HG02938 (cell line): ENCODE measurements at regions not wholly inside any gene's neighbourhood (a gene's known extent, or its start where the extent isn't known, plus 50 kb on each side); places are given as distances from the start of the nearest gene placed in this dataset.
A peak's percentile ranks its signal among the peaks of the same experiment; 100 is the strongest.

Experiments used
- ATAC-seq: cut with Tn5 transposase; IDR thresholded peaks from one replicate; pipeline ENCODE4 v1.9.1; 2021; ENCODE audit warnings: mild to moderate bottlenecking, moderate library complexity; ENCODE audit not compliant: unreplicated experiment

GRCh38 chr7:112887976-112888375 lies 97.8 kb upstream of the TMEM168 start:
- no peak for ATAC-seq

GRCh38 chr7:112887337-112887736 lies 97.1 kb upstream of the TMEM168 start:
- no peak for ATAC-seq

GRCh38 chr7:112886208-112886607 lies 96.0 kb upstream of the TMEM168 start:
- ATAC-seq = no peak

- ATAC-seq = no peak
Observed at GRCh38 chr7:112882991-112883390, 92.8 kb upstream of the TMEM168 start.

- ATAC-seq = no peak
Observed at GRCh38 chr7:112882511-112882910, 92.3 kb upstream of the TMEM168 start.

GRCh38 chr7:112882022-112882421 lies 91.8 kb upstream of the TMEM168 start:
- ATAC-seq = no peak

GRCh38 chr7:112880818-112881418 lies 90.7 kb upstream of the TMEM168 start:
- no peak for ATAC-seq

GRCh38 chr7:112877691-112878460 lies 87.7 kb upstream of the TMEM168 start:
- no peak for ATAC-seq

- ATAC-seq = no peak
Observed at GRCh38 chr7:112876877-112877276, 86.7 kb upstream of the TMEM168 start.

GRCh38 chr7:112874909-112875308 lies 84.7 kb upstream of the TMEM168 start:
- no peak for ATAC-seq

GRCh38 chr7:112873831-112874553 lies 83.8 kb upstream of the TMEM168 start:
- peak; percentile 68 for ATAC-seq

- peak; percentile 54 for ATAC-seq
Observed at GRCh38 chr7:112869111-112869774, 79.0 kb upstream of the TMEM168 start.

- ATAC-seq = no peak
Observed at GRCh38 chr7:112868609-112869008, 78.4 kb upstream of the TMEM168 start.

GRCh38 chr7:112866424-112866823 lies 76.2 kb upstream of the TMEM168 start:
- peak; percentile 85 for ATAC-seq

- no peak for ATAC-seq
Observed at GRCh38 chr7:112864380-112864779, 74.2 kb upstream of the TMEM168 start.

- no peak for ATAC-seq
Observed at GRCh38 chr7:112858838-112859237, 68.6 kb upstream of the TMEM168 start.

GRCh38 chr7:112855227-112855626 lies 65.0 kb upstream of the TMEM168 start:
- ATAC-seq = no peak

GRCh38 chr7:112854169-112854568 lies 64.0 kb upstream of the TMEM168 start:
- ATAC-seq = no peak

GRCh38 chr7:112853422-112853821 lies 63.2 kb upstream of the TMEM168 start:
- ATAC-seq = no peak

GRCh38 chr7:112843151-112843550 lies 53.0 kb upstream of the TMEM168 start:
- ATAC-seq = no peak
